HG03442 (cell line): ENCODE measurements at regions not wholly inside any gene's neighbourhood (a gene's known extent, or its start where the extent isn't known, plus 50 kb on each side); places are given as distances from the start of the nearest gene placed in this dataset.

Experiments used
- ATAC-seq: cut with Tn5 transposase; IDR thresholded peaks from one replicate; pipeline ENCODE4 v1.9.1; 2021; ENCODE audit warnings: mild to moderate bottlenecking, moderate library complexity; ENCODE audit not compliant: unreplicated experiment

DNA sequence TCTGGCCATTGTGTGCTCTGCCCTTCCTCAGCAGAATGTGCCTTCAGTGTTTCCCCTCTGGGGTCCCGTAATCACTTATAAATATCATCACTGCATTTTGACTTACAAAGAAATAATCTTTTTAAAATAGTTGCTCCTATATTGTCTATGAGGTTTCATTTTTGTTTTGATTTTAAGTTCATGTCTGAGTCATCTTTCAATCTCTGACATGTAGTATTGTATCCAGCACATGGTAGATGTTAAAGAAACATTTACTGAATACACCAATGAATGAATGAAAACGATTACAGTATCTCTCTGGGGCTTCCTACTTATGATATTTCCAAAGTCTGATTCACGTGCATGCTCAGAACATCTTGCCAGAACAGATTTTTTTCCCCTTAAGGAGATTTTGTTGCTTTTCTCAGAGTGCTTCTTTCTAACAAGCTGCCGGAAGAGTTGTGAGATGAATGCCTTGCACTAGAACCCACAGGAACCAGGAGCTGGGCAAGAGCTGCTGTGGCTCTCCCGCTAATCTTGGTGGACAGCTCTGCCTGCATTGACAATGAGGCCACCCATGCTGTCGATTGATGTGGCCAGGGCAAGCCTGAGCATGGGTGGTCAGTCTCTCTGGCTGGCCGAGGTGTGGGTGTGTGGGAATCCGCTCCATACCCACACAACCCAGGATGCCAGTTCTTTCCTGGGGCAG lies 199.4 kb downstream of the CYRIA start:
- ATAC-seq = no peak

DNA sequence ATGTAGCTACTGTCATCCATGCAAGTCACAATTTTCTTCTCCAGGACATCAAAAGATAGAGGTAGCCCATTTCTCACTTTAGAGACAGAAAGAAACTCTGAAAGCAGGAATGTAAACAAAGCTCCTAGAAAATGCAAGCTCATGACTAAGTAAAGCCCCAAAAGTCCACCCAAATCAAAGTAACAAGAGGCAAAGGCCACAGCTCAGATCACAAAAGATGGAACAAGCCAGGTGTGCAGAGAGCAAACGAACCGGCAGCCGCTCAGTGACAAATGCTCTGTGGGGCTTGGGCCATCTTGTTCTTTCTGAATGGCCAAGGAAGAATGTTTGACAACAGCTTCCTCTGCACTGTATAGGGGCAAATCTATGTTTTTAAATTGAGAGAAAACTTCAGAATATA lies 201.0 kb downstream of the CYRIA start:
- no peak for ATAC-seq

DNA sequence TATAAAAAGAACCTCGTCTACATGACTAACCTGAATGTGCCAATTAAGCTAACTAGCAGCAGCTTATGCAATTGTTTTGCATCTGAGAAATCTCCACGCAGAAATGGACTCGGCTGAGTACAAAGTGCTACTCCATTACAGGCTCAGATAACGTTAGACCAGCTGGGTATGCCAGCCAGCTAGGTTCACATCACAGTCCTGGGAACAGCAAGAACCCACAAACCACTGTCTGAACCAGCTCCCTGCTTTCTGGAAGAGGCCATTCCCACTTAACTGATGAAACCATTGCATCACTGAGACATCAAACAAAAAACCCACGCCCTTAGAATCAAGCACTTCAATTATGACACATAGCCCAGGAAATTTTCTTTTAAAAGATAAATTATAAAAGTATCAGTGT lies 202.7 kb downstream of the CYRIA start:
- ATAC-seq = no peak

DNA sequence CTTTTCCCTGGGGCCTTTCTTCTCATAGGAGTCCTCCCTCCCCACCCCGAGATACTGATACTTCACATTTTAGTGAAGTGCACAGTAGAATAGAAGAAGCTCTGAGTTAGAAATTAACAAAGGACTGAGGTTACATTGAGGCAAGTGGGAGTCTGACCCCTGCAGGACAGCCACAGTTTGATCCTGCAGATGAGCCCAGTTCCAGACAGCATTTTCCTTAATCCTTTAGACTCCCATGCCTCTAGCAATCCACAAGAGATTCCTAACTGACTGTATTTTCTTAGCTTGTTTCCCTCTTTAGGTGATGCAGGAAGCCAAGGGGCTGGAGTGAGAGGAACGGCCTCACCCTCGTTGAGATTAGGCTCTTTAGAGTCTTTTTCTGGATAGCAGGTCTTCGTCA lies 204.0 kb downstream of the CYRIA start:
- ATAC-seq = no peak

DNA sequence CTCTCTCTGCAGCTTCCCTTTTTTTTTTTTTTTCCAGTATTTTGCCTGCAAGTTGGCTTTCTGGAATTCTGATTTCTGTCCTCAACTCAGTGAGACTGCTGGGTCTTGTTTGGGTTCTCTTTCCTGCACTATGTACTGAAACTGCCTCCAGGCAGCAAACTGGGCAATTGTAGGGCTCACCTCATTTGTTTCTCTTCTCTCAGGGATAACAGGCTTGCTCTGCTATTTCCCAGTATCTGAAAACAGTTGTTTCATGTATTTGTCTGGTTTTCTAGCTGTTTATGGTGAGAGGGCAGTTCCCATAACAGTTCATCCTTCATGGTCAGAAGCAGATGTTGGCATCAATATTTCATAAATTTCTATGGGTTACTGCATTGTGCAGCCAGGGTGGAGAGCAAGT lies 206.0 kb downstream of the CYRIA start:
- no peak for ATAC-seq

DNA sequence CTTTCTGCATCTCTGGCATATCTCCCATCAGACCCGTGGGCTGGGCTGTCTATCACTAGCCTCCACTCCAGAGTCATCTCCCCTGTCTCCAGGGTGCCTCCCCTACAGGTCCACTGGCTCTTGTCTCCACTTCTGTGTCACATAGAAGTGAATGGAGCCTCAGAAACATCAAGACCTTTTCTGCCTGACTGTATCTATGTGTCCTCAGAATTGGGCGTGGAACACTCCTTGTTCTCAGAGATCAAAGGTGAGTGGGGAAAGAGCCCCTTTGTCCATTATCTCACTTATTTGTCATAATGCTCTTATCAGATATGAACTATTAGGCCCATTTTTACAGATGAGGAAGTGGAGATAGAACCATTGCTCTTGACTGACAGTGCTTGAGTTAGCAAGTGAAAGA lies 211.0 kb downstream of the CYRIA start:
- no peak for ATAC-seq

DNA sequence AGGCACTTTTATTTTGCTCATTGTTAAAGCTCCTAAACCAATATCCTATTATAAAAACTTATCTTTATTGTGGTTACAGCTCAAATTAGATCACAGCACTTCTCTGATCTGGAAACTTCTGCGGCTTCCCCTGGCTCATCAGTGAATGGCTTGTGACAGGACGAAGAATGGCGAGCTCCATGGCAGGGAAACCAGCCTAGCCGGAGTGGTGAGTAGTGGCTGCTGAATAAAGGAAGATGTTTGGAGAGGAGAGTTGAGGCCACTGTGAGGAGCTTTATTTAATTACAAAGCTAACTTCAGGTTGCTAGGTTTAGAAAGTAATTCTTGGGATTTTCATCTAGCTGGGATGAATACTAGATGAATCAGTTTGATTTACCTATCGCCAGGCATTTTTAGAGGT lies 213.5 kb downstream of the CYRIA start:
- ATAC-seq = no peak

DNA sequence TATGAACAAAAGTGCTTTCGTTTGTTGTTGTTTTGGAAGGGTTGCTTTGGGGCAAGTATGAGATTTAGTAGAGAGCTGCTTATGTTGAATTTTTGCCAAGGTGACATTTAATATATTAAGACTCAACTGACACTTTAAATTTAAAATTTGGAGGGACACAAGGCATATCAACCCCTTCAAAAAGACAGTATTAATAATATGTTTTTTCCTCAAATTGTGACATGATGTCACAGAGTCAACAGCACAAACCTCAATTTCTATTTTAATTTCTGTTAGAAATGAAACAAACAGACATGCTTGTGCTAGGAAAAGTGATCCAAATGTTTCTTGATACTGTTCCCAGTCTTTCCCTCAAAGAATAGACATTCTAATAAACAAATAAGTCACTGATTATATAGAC lies 218.9 kb downstream of the CYRIA start:
- ATAC-seq = no peak

DNA sequence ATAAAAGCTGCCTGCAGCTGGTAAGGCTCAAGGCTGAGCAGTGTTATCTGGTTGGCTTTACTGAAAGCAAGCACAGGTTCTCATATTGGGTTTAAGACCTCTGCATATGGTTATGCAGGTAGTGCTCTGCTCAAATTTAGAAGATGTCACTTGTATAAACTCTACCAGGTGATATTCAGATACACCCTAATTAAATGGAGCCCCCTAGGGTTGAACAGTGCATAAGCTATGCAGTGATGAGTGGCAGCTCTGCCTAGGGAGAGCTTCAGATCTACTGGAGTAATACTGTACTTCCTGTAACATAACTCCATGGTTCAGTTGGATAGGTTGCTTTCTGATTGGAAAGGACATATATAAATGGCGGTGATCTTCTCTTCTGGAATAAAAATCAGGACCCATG lies 222.7 kb downstream of the CYRIA start:
- ATAC-seq = no peak

DNA sequence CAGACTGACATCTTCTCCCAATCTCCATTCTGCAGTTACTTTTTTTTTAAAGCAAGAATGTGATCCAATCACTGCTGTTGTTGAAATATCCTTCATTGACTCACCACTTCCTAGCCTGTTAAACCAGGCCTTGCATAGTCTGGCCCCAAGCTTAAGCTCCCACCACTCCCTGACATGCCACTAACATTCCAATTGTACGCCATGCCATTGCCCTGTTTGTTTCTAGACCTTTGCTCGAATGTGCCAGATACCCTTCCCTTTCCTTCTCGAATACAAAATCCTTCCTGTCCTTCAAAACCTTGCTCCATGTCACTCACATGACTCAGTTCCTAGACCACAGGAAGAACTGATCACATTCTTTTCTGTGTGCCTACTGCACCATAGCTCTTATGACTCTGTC lies 224.2 kb downstream of the CYRIA start:
- ATAC-seq = no peak

DNA sequence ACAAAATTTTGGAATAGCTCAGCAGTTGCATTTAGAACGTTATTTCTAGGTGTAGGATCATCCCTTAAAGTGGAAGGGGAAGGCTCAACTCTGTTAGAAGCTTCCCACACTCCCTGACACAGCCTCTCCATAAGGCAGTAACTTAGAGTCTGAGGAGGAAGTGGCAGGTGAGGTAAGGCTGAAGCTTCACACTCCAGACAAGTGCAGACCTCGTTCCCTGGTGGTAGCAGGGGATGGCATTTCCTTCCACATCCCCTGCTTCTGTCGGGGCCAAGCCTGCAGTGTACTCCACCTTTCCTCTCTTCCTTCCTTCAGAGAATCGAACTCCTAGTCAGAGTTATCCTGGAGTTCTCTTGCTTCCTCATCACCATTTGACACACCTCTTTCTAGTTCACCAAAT lies 224.7 kb downstream of the CYRIA start:
- ATAC-seq = no peak

DNA sequence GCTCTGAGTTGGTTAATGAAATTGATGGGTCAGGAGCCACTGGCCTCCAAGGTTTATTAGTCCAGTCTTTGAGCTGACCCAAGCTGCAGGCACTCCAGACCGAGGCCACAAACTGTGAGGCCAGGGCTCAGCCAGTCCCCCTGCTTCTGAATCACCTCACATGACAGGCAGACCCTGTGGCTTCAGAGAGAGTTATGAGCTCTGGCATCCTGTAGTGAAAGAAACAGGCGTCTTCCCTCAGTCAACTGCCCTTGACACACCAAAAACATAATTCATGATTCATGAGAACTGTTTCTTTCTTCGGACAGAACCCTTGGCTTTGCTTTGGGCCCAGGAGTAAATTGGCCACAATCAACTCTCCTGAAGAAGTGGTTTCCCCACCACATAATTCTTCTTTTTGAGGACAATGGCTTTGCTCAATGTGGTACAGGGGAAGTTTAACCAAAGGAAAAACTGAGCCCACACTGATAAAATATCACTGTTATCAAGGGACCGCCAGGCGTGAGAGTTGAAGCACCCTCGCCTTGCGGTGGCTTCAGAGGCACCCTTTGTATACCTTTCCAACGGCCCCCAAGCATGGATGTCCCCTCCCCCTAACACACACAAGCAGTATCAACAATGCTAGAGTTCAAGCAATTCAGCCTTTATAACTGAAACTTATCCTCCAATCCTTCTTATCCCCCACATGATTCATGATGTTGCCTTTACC lies 226.9 kb downstream of the CYRIA start:
- no peak for ATAC-seq

DNA sequence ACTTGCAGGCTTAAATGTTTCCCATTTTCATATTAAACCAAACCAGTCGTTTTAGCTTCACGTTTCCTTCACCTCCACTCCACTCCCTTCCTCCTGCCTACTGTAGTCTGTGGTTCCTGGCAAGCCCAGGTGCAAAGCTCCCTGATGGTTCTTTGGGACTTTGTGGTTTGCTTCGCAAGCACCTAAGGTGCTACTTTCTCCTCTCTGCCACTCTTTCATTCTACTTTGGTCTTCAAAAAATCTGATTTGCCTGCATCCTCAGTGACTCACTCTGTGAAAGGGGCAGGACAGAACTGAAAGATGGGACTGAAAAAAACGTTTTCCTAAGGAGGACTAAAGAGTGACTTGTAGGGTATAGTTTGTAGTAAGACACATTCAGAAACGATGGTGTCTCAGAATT lies 228.4 kb downstream of the CYRIA start:
- no peak for ATAC-seq

DNA sequence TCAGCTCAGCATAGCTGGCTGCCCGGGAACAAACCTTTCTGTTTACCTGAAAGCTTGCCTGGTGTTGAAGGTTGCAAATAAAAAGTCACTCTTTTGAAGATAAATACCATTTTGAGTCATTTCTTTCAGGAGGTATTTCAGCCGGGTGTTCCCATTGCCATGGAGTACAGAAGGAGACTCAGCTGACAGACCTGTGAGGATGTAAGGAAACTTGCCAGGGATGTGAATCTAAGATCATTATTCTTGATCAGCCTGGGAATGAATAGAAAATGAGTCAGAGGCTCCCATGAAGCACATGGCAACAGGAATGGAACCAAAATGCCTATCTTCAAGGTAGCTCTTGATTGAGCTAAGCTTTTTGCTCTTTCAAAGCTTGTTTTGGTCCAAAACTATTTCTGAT lies 231.2 kb downstream of the CYRIA start:
- no peak for ATAC-seq

DNA sequence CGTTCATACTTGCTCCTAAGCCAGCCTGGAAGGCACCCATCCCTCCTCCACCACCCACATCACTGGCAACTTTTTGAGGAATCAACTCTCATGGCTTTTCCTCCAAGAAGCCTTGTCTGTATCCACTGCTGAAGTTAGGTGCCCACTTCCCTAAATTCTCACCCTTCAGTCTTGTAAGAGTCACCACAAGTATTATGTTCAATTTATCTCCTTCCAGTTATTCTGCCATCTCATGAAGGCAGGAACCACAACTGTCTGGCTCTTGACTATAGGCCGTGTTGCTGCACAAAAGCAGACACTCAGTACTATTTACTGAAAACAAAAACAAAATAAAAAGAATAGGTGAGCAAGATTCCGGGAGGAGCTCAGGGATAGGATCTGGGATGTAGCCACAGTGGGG lies 234.8 kb downstream of the CYRIA start:
- no peak for ATAC-seq

DNA sequence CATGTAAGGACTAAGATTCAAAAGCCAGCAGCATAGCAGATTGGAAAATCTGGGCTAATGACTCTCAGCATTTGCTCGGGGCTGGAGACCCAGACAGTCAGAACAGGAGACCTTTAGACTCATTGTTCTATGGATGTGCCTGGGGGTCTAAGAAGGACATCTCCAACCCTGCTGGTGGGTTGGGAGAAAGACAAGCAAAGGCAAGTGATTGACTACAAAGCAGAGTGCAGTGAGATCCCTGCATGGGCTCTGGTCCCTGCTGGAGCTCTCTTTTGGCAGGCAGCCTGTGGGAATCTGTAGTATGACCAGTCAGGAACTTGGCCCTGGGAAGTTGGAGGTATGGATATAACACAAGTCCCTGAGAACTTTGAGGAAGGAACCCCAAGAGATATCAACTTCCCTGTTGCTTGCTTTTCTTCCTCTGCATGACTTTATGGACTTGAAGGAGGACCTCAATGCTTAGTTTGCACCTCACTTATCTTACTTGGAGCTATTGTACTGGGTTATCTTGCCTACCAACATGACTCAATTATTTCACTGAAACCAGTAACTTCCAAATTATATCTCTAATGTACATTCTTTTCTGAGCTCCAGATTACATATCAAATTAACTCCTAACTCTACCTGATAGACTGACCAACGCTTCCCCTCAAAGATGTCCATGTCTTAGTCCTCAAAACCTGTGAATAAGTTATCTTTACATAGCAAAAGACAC lies 236.0 kb downstream of the CYRIA start:
- no peak for ATAC-seq

DNA sequence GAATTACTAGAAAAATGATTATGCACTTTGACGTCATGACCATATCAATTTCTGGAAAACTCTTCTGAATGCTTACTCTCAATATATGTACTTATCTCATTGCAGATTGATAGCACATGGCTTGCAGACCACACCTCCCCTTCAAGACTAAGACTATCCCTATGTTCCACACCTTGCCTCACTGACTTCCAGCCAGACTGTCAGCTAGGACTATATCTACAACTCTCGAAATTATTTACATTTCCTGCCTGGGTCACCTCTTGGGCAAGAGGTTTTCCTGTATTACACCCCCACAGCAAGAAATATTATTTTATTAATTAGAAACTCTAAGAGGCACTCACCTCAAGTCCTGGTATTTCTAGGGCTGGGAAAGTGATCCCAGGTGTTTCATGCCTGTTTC lies 236.6 kb downstream of the CYRIA start:
- ATAC-seq = no peak

DNA sequence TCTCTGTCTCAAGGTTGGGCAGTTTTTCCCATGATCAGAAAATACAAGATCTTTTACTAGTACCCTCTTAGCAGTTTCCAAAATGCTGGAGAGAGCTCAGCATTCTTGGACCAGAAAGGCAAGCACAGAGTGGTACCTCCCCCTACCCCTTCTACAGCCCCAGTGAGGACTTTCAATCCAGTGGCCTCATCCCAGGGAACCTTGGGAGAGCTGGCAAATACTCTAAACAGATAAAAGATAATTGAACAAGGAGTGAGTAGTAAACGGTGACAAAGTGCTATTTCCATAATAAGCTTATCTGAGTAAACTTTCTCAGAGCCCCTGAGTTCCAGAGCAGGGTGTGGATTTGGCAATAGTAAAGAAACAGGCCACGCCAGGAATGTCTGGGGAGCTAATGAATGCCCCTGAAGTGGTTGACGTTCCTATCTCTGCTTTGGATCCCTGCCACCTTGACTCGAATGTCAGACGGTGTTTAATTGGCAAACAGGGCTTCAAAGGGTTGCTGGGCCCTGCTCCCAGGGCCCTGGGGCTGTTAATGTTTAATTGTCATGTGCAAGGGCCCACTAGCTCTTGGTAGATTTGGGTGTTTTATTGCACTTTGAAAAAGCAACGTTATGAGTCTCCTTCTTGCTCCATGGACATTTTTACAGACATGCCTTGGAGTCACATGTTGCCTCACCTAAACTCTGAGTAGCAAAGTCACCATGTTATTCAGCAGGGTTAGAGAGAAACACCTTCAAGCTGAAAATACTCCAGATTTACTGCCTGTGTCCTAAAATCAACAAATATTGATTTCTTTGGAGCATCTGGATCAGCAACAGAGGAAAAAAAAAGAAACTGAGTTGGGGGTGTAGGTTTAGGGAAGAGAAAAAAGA lies 239.9 kb downstream of the CYRIA start:
- ATAC-seq = no peak

DNA sequence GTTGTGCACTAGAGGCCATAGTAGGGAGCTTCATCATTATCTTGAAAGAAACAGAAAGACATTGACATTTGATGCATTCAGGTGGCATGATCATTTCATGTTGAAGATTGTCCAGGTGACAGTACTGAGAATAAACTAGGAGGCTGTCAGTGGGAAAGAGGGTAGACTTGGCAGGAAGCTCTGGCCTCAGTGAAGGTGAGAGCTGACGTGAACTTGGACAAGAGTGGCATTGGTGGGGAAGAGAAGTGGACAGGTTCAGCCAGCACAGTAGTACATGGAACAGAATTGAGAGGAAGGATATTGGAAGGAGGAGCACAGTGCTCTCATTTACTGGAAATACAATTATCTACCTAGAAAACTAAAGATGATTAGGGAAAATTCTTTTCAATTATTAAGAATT lies 245.2 kb downstream of the CYRIA start:
- ATAC-seq = no peak

DNA sequence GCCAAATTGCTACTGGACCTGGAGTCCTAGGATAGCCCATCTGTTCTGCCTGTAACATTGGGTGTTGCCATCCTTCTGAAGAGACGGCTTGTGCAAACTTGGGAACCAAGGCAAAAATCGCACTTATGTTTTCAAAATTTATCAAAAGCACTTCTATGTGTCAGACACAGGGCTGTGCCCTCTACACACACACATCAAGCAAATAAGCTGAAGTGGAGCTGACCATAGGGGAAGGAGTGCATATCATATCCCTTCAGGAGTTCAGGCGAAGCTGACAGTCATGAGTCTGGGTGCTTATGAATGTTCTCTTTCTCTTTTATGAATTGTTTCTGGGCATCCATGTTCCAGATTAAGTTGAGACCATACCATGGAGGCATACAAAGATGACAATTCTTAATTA lies 247.9 kb downstream of the CYRIA start:
- ATAC-seq = no peak

DNA sequence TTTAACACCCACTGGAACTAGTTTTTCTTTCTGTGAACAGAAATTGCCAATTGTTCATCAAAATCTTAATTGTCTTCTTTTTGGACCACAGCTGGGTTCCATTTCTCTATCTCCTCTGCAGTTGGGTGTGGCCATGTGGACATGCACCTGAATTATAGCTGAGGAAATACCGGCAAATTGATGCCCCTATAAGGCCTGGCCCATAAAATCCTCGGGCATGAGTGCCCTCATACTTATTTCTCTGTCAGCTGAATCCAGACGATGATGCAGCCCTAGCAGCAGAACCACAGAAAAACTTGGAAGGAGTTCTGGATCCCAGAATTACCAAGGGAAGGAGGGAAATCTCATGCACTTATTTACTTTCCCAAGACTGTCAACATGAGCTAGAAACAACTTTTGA lies 249.0 kb downstream of the CYRIA start:
- ATAC-seq = no peak
